SK-N-SH (cell line): ENCODE measurements at regions not wholly inside any gene's neighbourhood (a gene's known extent, or its start where the extent isn't known, plus 50 kb on each side); places are given as distances from the start of the nearest gene placed in this dataset.

Experiments
- CTCF ChIA-PET: fragments of 300-600, 350-600 bp; formaldehyde crosslinking; extraction: SDS; loops from one replicate; lab custom pipeline; 2021; lab: Yijun Ruan, JAX
- POLR2A ChIA-PET: fragments of 350-600 bp; sonication (Branson Sonifier 250); formaldehyde crosslinking; extraction: SDS; loops from one replicate; lab custom pipeline; 2020; ENCODE audit warnings: antibody characterized with exemption, inconsistent platforms; lab: Yijun Ruan, JAX
- DNase-seq: peaks from one replicate; pipeline ENCODE4 v3.0.0; 2012
- H2AFZ ChIP-seq: fragments of 200-600 bp; sonication (generic); 2 replicates; pipeline ENCODE4 v1.8.1; 2016; ENCODE audit warnings: antibody characterized with exemption, mild to moderate bottlenecking, low read depth
- H3F3A ChIP-seq: fragments of 200-600 bp; sonication (generic); replicated peaks from 2 replicates; pipeline ENCODE3; 2016; ENCODE audit warnings: antibody characterized with exemption, mild to moderate bottlenecking; ENCODE audit not compliant: insufficient read depth
- H3K27ac ChIP-seq, 2 experiments: fragments of 200-500 bp in 1 of 2; fragments of 200-600 bp in 1 of 2; sonication (Bioruptor generic) in 1 of 2; sonication (generic), shearing (Covaris generic) in 1 of 2; 2 replicates each; pipeline versions ENCODE4 v1.5.1 to v1.6.1; 2014 to 2016; ENCODE audit warnings: low read depth in 2 of 2, inconsistent platforms in 1 of 2, low read length in 1 of 2, mild to moderate bottlenecking in 1 of 2, mixed read lengths in 1 of 2
- H3K27me3 ChIP-seq: fragments of 200-600 bp; sonication (generic), shearing (Covaris generic); 2 replicates; pipeline ENCODE4 v1.6.1; 2016; ENCODE audit warnings: mixed run types; ENCODE audit not compliant: insufficient read depth
- H3K36me3 ChIP-seq, 2 experiments: fragments of 200-500 bp in 1 of 2; fragments of 200-600 bp in 1 of 2; sonication (Bioruptor generic) in 1 of 2; sonication (generic) in 1 of 2; replicated peaks in 1 of 2; 2 replicates each; pipeline versions ENCODE3 to v1.5.1; 2014 to 2016; ENCODE audit warnings: low read length in 1 of 2, mild to moderate bottlenecking in 1 of 2; ENCODE audit not compliant: insufficient read depth in 2 of 2, control insufficient read depth in 1 of 2
- H3K4me1 ChIP-seq, 2 experiments: fragments of 200-500 bp in 1 of 2; fragments of 200-600 bp in 1 of 2; sonication (Bioruptor generic) in 1 of 2; sonication (generic), shearing (Covaris generic) in 1 of 2; 2 replicates each; pipeline versions ENCODE4 v1.5.1 to v1.6.1; 2014 to 2016; ENCODE audit warnings: low read depth in 1 of 2, low read length in 1 of 2, mixed run types in 1 of 2; ENCODE audit not compliant: insufficient read depth in 2 of 2, control insufficient read depth in 1 of 2
- H3K4me2 ChIP-seq: fragments of 200-600 bp; sonication (generic), shearing (Covaris generic); 2 replicates; pipeline ENCODE4 v1.6.1; 2017; ENCODE audit warnings: mixed run types
- H3K4me3 ChIP-seq, 2 experiments: fragments of 200-500 bp in 1 of 2; fragments of 200-600 bp in 1 of 2; sonication (Bioruptor generic) in 1 of 2; sonication (generic), shearing (Covaris generic) in 1 of 2; 2 replicates each; pipeline versions ENCODE4 v1.5.1 to v1.8.1; 2014 to 2016; ENCODE audit warnings: low read depth in 2 of 2, inconsistent platforms in 1 of 2, low read length in 1 of 2, mild to moderate bottlenecking in 1 of 2, mixed read lengths in 1 of 2, moderate library complexity in 1 of 2
- H3K79me2 ChIP-seq: fragments of 200-600 bp; sonication (generic); 2 replicates; pipeline ENCODE4 v1.8.1; 2017; ENCODE audit warnings: mild to moderate bottlenecking; ENCODE audit not compliant: insufficient read depth
- H3K9ac ChIP-seq: fragments of 200-600 bp; sonication (generic); 2 replicates; pipeline ENCODE4 v1.6.1; 2017; ENCODE audit warnings: mixed run types
- H3K9me2 ChIP-seq: fragments of 200-600 bp; sonication (generic); 2 replicates; pipeline ENCODE4 v1.6.1; 2017; ENCODE audit warnings: mixed run types
- H3K9me3 ChIP-seq: fragments of 200-600 bp; sonication (generic); 2 replicates; pipeline ENCODE4 v1.6.1; 2017; ENCODE audit warnings: mixed run types, mild to moderate bottlenecking, moderate library complexity
- H4K20me1 ChIP-seq: fragments of 200-600 bp; sonication (generic); 2 replicates; pipeline ENCODE4 v1.6.1; 2017; ENCODE audit warnings: mild to moderate bottlenecking, mixed run types; ENCODE audit not compliant: insufficient read depth
- CHD2 ChIP-seq: fragments of 150-350 bp; IDR thresholded peaks from 2 replicates; pipeline ENCODE4 v1.6.1; 2018; ENCODE audit warnings: low read length; ENCODE audit not compliant: partially characterized antibody
- ELF1 ChIP-seq: IDR thresholded peaks from 2 replicates; pipeline ENCODE4 v1.4.0; 2012
- EP300 ChIP-seq, 2 experiments: IDR thresholded peaks; 2 replicates each; pipeline versions ENCODE4 v1.4.0 to v1.6.1; 2012; ENCODE audit warnings: borderline replicate concordance in 1 of 2, low read depth in 1 of 2, low read length in 1 of 2
- EZH2phosphoT487 ChIP-seq: fragments of 200-600 bp; sonication (generic); IDR thresholded peaks from 2 replicates; pipeline ENCODE4 v1.6.1; 2017; ENCODE audit warnings: low read depth, mixed run types, mild to moderate bottlenecking, antibody characterized with exemption, moderate library complexity, borderline replicate concordance
- FOXJ3 ChIP-seq: sonication (generic); formaldehyde crosslinking; IDR thresholded peaks from 2 replicates; pipeline ENCODE4 v1.5.1; 2020; ENCODE audit warnings: mild to moderate bottlenecking, missing genetic modification reagents
- MEF2A ChIP-seq: IDR thresholded peaks from 2 replicates; pipeline ENCODE4 v1.4.0; 2012; ENCODE audit warnings: low read depth, borderline replicate concordance
- NRF1 ChIP-seq: IDR thresholded peaks from 2 replicates; pipeline ENCODE4 v1.6.1; 2012; ENCODE audit warnings: low read depth, mild to moderate bottlenecking, low read length
- RCOR1 ChIP-seq: fragments of 150-350 bp; IDR thresholded peaks from 2 replicates; pipeline ENCODE4 v1.6.1; 2017; ENCODE audit warnings: antibody characterized with exemption, low read length
- RXRA ChIP-seq: IDR thresholded peaks from 2 replicates; pipeline ENCODE4 v1.4.0; 2012; ENCODE audit warnings: low read depth, mild to moderate bottlenecking, borderline replicate concordance
- SMC3 ChIP-seq: IDR thresholded peaks from 2 replicates; pipeline ENCODE4 v1.6.1; 2012; ENCODE audit warnings: low read depth, low read length, improper control_type of control experiment
- YY1 ChIP-seq: IDR thresholded peaks from 2 replicates; pipeline ENCODE4 v1.4.0; 2012; ENCODE audit warnings: low read depth, mild to moderate bottlenecking
- WGBS: methylation state at CpG from one replicate; pipeline ENCODE4 v1.1.6; 2017; ENCODE audit warnings: low lambda C conversion rate; 5-methylcytosine and 5-hydroxymethylcytosine counted together
- TF ChIP-seq, protein P1 (sequence below): fragments of 200-600 bp; sonication (generic); IDR thresholded peaks from 2 replicates; pipeline ENCODE4 v1.6.1; 2017; ENCODE audit warnings: antibody characterized with exemption, mild to moderate bottlenecking, moderate library complexity
- TF ChIP-seq, protein P2 (sequence below): fragments of 150-350 bp; IDR thresholded peaks from 2 replicates; pipeline ENCODE4 v1.6.1; 2016; ENCODE audit warnings: mild to moderate bottlenecking, low read depth, low read length
- TF ChIP-seq, protein P3 (sequence below): IDR thresholded peaks from 2 replicates; pipeline ENCODE4 v1.4.0; 2012; ENCODE audit warnings: low read depth, borderline replicate concordance

GRCh38 chr21:15355066-15355465, 290.3 kb upstream of the NRIP1 start:
- POLR2A ChIA-PET, result no interaction called here
- WGBS, result 13% methylated on average over 6 of the region's 6 CpGs

DNA sequence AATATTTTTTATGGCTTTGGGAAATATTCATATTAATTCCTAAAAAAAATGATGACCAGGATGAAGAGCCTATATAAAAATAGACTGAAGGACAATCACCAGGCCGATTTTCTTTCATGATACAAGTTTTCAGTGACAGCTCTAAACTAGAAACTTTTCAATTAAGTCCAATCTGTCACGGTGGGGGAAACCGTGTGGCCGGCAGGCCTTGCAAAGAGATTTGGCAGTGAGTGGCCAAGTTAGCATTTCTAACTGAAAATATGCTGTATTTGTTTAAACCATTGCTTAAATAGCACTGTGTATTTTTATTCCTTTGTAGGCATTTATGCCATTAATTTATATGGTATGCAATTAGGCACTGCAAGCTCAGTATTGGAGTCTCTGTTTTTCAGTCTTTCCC, 294.5 kb upstream of the NRIP1 start:
- H3F3A ChIP-seq, result no peaks in the 10 kb centered on the region
- H3K79me2 ChIP-seq, result no peaks in the 10 kb centered on the region
- H2AFZ ChIP-seq, result no peak overlapping the region
- DNase-seq, result no peak
- POLR2A ChIA-PET, result no interaction called here
- no peaks in the 10 kb centered on the region for H3K36me3 ChIP-seq
- no peak for TF ChIP-seq ELF1
- TF ChIP-seq NRF1, result no peak
- TF ChIP-seq, protein P1, sequence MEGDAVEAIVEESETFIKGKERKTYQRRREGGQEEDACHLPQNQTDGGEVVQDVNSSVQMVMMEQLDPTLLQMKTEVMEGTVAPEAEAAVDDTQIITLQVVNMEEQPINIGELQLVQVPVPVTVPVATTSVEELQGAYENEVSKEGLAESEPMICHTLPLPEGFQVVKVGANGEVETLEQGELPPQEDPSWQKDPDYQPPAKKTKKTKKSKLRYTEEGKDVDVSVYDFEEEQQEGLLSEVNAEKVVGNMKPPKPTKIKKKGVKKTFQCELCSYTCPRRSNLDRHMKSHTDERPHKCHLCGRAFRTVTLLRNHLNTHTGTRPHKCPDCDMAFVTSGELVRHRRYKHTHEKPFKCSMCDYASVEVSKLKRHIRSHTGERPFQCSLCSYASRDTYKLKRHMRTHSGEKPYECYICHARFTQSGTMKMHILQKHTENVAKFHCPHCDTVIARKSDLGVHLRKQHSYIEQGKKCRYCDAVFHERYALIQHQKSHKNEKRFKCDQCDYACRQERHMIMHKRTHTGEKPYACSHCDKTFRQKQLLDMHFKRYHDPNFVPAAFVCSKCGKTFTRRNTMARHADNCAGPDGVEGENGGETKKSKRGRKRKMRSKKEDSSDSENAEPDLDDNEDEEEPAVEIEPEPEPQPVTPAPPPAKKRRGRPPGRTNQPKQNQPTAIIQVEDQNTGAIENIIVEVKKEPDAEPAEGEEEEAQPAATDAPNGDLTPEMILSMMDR, result no peak
- TF ChIP-seq, protein P2, sequence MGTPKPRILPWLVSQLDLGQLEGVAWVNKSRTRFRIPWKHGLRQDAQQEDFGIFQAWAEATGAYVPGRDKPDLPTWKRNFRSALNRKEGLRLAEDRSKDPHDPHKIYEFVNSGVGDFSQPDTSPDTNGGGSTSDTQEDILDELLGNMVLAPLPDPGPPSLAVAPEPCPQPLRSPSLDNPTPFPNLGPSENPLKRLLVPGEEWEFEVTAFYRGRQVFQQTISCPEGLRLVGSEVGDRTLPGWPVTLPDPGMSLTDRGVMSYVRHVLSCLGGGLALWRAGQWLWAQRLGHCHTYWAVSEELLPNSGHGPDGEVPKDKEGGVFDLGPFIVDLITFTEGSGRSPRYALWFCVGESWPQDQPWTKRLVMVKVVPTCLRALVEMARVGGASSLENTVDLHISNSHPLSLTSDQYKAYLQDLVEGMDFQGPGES, result no peak
- TF ChIP-seq EZH2phosphoT487, result no peak
- no peak for TF ChIP-seq RXRA
- TF ChIP-seq, all 33 proteins: peak for 0
- Histone ChIP-seq H3K9me2 (no peaks in the 10 kb centered on the region), H3K4me1 (no peaks in the 10 kb centered on the region), H3K27ac (no peak overlapping the region), H3K27me3 (no peaks in the 10 kb centered on the region), H4K20me1 (no peaks in the 10 kb centered on the region), H3K9me3 (no peaks in the 10 kb centered on the region), H3K4me3 (no peak overlapping the region), H3K4me2 (no peak overlapping the region), H3K9ac (no peak overlapping the region)
- CTCF ChIA-PET, result no interaction called here
- 10% methylated on average over 4 of the region's 4 CpGs for WGBS

More at GRCh38 chr21:15355066-15355465, 290.3 kb upstream of the NRIP1 start:
- H3K9me3 ChIP-seq, result no peaks in the 10 kb centered on the region
- no peak for DNase-seq
- H2AFZ ChIP-seq, result no peak overlapping the region
- no peaks in the 10 kb centered on the region for H3K79me2 ChIP-seq
- H3K36me3 ChIP-seq, result no peaks in the 10 kb centered on the region
- H3K4me2 ChIP-seq, result no peak overlapping the region
- no peaks in the 10 kb centered on the region for H3K4me1 ChIP-seq
- H3K27ac ChIP-seq, result no peak overlapping the region
- no peaks in the 10 kb centered on the region for H3K27me3 ChIP-seq
- no peaks in the 10 kb centered on the region for H4K20me1 ChIP-seq
- no peak overlapping the region for H3K9ac ChIP-seq
- TF ChIP-seq NRF1 (no peak), EZH2phosphoT487 (no peak), EP300 (IDR thresholded peaks at IDR 0.05; ENCODE audit: borderline replicate concordance in 1 of 2, low read depth in 1 of 2, low read length in 1 of 2) (no peak), SMC3 (no peak), FOXJ3 (CRISPR knock-in tag) (no peak), YY1 (no peak), CHD2 (no peak), RCOR1 (no peak), MEF2A (no peak)
- TF ChIP-seq, protein P3, sequence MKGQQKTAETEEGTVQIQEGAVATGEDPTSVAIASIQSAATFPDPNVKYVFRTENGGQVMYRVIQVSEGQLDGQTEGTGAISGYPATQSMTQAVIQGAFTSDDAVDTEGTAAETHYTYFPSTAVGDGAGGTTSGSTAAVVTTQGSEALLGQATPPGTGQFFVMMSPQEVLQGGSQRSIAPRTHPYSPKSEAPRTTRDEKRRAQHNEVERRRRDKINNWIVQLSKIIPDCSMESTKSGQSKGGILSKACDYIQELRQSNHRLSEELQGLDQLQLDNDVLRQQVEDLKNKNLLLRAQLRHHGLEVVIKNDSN, result no peak
- TF ChIP-seq, protein P2, result no peak
- TF ChIP-seq, protein P1, result no peak
- H3F3A ChIP-seq, result no peaks in the 10 kb centered on the region
- H3K9me2 ChIP-seq, result no peaks in the 10 kb centered on the region
- CTCF ChIA-PET, result no interaction called here
- no peak overlapping the region for H3K4me3 ChIP-seq
